HG02981 (cell line): ENCODE measurements at regions not wholly inside any gene's neighbourhood (a gene's known extent, or its start where the extent isn't known, plus 50 kb on each side); places are given as distances from the start of the nearest gene placed in this dataset.

Source experiments
- ATAC-seq: cut with Tn5 transposase; IDR thresholded peaks from one replicate; pipeline ENCODE4 v1.9.1; 2021; ENCODE audit warnings: mild to moderate bottlenecking, moderate library complexity; ENCODE audit not compliant: unreplicated experiment

- ATAC-seq, result no peak
These were observed 59.5 kb upstream of the FGF13 start for GRCh38 chrX:138771047-138771446.

- ATAC-seq, result no peak
These were observed 58.4 kb upstream of the FGF13 start for GRCh38 chrX:138769918-138770317.

GRCh38 chrX:138765051-138765450, 53.5 kb upstream of the FGF13 start:
- no peak for ATAC-seq

- no peak for ATAC-seq
These were observed 52.2 kb upstream of the FGF13 start for GRCh38 chrX:138763761-138764160.

- no peak for ATAC-seq
These were observed 49.9 kb upstream of the FGF13 start for GRCh38 chrX:138761380-138761779.
